ENCODE measurements at regions not wholly inside any gene's neighbourhood (a gene's known extent, or its start where the extent isn't known, plus 50 kb on each side); places are given as distances from the start of the nearest gene placed in this dataset.

GRCh38 chrX:131828482-131828881 lies 194.6 kb upstream of the STK26 start:
- Histone ChIP-seq H3K4me3 (no peak overlapping the region), H3K27me3 (no peaks in the 10 kb centered on the region), H3K9me3 (no peaks in the 10 kb centered on the region), H3K36me3 (no peaks in the 10 kb centered on the region), H3K4me1 (peaks cover 0 to 4% of the 10 kb centered on the region in 2 donors), H3K27ac (no peak overlapping the region)
- DNase-seq (ENCODE audit: low spot score) = no peak
- TF ChIP-seq CTCF (IDR thresholded peaks at IDR 0.05) = no peak

- Histone ChIP-seq H3K9me3 (no peaks in the 10 kb centered on the region), H3K4me3 (peak overlapping the region in 1 of 2 donors; percentile 31), H3K36me3 (no peaks in the 10 kb centered on the region), H3K4me1 (peaks cover 0 to 4% of the 10 kb centered on the region in 2 donors), H3K27ac (peak overlapping the region; percentile 38 to 41), H3K27me3 (no peaks in the 10 kb centered on the region)
- peak; percentile 66 to 79 for TF ChIP-seq CTCF (IDR thresholded peaks at IDR 0.05)
- DNase-seq (ENCODE audit: low spot score) = peak; percentile 79
These were observed 192.5 kb upstream of the STK26 start for GRCh38 chrX:131830400-131831184.

GRCh38 chrX:131831185-131831520 lies 191.9 kb upstream of the STK26 start:
- no peak for DNase-seq (ENCODE audit: low spot score)
- H3K27ac ChIP-seq = peak overlapping the region; percentile 38 to 41
- H3K4me3 ChIP-seq = peak overlapping the region in 1 of 2 donors; percentile 31
- H3K27me3 ChIP-seq = no peaks in the 10 kb centered on the region
- no peaks in the 10 kb centered on the region for H3K9me3 ChIP-seq
- H3K4me1 ChIP-seq = peaks cover 0 to 4% of the 10 kb centered on the region in 2 donors
- no peaks in the 10 kb centered on the region for H3K36me3 ChIP-seq
- TF ChIP-seq CTCF (IDR thresholded peaks at IDR 0.05) = no peak

- DNase-seq (ENCODE audit: low spot score) = no peak
- TF ChIP-seq CTCF (IDR thresholded peaks at IDR 0.05) = no peak
- no peak overlapping the region for H3K4me3 ChIP-seq
- H3K36me3 ChIP-seq = no peaks in the 10 kb centered on the region
- H3K27me3 ChIP-seq = no peaks in the 10 kb centered on the region
- H3K27ac ChIP-seq = no peak overlapping the region
- H3K4me1 ChIP-seq = peaks cover 0 to 4% of the 10 kb centered on the region in 2 donors
- H3K9me3 ChIP-seq = no peaks in the 10 kb centered on the region
These were observed 186.9 kb upstream of the STK26 start for GRCh38 chrX:131836161-131836560.

- H3K27me3 ChIP-seq = no peaks in the 10 kb centered on the region
- no peak for DNase-seq (ENCODE audit: low spot score)
- no peak for TF ChIP-seq CTCF (IDR thresholded peaks at IDR 0.05)
- H3K4me1 ChIP-seq = no peaks in the 10 kb centered on the region
- no peak overlapping the region for H3K4me3 ChIP-seq
- H3K9me3 ChIP-seq = no peaks in the 10 kb centered on the region
- H3K27ac ChIP-seq = no peak overlapping the region
- H3K36me3 ChIP-seq = no peaks in the 10 kb centered on the region
These were observed 185.8 kb upstream of the STK26 start for GRCh38 chrX:131837325-131837724.
